K562 (cell line): ENCODE measurements at regions not wholly inside any gene's neighbourhood (a gene's known extent, or its start where the extent isn't known, plus 50 kb on each side); places are given as distances from the start of the nearest gene placed in this dataset.

Experiments
- MYBL2 ChIP-seq, 2 experiments: fragments of 450-650 bp in 1 of 2; sonication (generic) in 1 of 2; formaldehyde crosslinking in 1 of 2; IDR thresholded peaks; 2 replicates each; pipeline versions ENCODE4 v1.6.1 to v1.8.1; 2017 to 2022; ENCODE audit warnings: borderline replicate concordance in 1 of 2, inconsistent platforms in 1 of 2, low read depth in 1 of 2, mild to moderate bottlenecking in 1 of 2, missing genetic modification reagents in 1 of 2, moderate library complexity in 1 of 2
- NEUROD1 ChIP-seq: fragments of 150-350 bp; IDR thresholded peaks from 2 replicates; pipeline ENCODE4 v1.6.1; 2014; ENCODE audit warnings: borderline replicate concordance, low read length, low read depth; ENCODE audit not compliant: partially characterized antibody
- NONO ChIP-seq, 2 experiments: fragments of 200-400 bp in 1 of 2; fragments of 450-650 bp in 1 of 2; formaldehyde crosslinking in 1 of 2; IDR thresholded peaks; 2 replicates each; pipeline ENCODE4 v1.6.1; 2017; ENCODE audit warnings: low read depth in 2 of 2, mild to moderate bottlenecking in 2 of 2, moderate library complexity in 2 of 2, low read length in 1 of 2
- NR0B1 ChIP-seq: fragments of 450-650 bp; IDR thresholded peaks from one replicate; pipeline ENCODE4 v1.6.1; 2018; ENCODE audit warnings: mild to moderate bottlenecking, moderate library complexity; ENCODE audit not compliant: partially characterized antibody
- OTX1 ChIP-seq: fragments of 450-650 bp; formaldehyde crosslinking; IDR thresholded peaks from 2 replicates; pipeline ENCODE4 v1.4.0; 2022; ENCODE audit warnings: mild to moderate bottlenecking
- RCOR1 ChIP-seq, 2 experiments: IDR thresholded peaks; 2 replicates each; pipeline ENCODE4 v1.6.1; 2012; ENCODE audit warnings: low read depth in 2 of 2, low read length in 2 of 2, borderline replicate concordance in 1 of 2, improper control_type of control experiment in 1 of 2
- SMARCC2 ChIP-seq: fragments of 450-650 bp; IDR thresholded peaks from 2 replicates; pipeline ENCODE4 v1.6.1; 2017; ENCODE audit warnings: antibody characterized with exemption, moderate library complexity, mild to moderate bottlenecking, low read depth
- STAT5A ChIP-seq: IDR thresholded peaks from 2 replicates; pipeline ENCODE4 v1.6.1; 2012; ENCODE audit warnings: low read length, inconsistent platforms, borderline replicate concordance
- TBP ChIP-seq: optimal IDR thresholded peaks from 2 replicates; pipeline ENCODE3; 2011; ENCODE audit warnings: low read depth, low read length, improper control_type of control experiment
- TGIF2 ChIP-seq: sonication (generic); formaldehyde crosslinking; IDR thresholded peaks from 2 replicates; pipeline ENCODE4 v1.8.1; 2022; ENCODE audit warnings: mild to moderate bottlenecking, missing genetic modification reagents, moderate library complexity
- ZBTB40 ChIP-seq, 2 experiments: fragments of 450-650 bp in 1 of 2; sonication (generic) in 1 of 2; formaldehyde crosslinking in 1 of 2; IDR thresholded peaks; 2 replicates each; pipeline versions ENCODE4 v1.7.1 to v1.9.0; 2016 to 2022; ENCODE audit warnings: inconsistent platforms in 1 of 2, mild to moderate bottlenecking in 1 of 2, missing genetic modification reagents in 1 of 2
- ZEB2 ChIP-seq: fragments of 450-650 bp; IDR thresholded peaks from 2 replicates; pipeline ENCODE4 v1.6.1; 2016
- ZNF175 ChIP-seq: fragments of 200-800 bp; sonication (Bioruptor generic); IDR thresholded peaks from 2 replicates; pipeline ENCODE4 v1.6.1; 2016; ENCODE audit warnings: low read depth, mild to moderate bottlenecking, missing genetic modification characterization, missing compliant biosample characterization
- ZNF23 ChIP-seq: fragments of 250-450 bp; sonication (Bioruptor Pico); IDR thresholded peaks from 2 replicates; pipeline ENCODE4 v1.4.0; 2020; ENCODE audit warnings: mild to moderate bottlenecking
- ZNF41 ChIP-seq: fragments of 250-450 bp; sonication (Bioruptor Pico); conservative IDR thresholded peaks from 2 replicates; pipeline ENCODE4 v1.4.0; 2020; ENCODE audit warnings: mild to moderate bottlenecking
- ZNF696 ChIP-seq: fragments of 250-450 bp; sonication (Bioruptor Pico); conservative IDR thresholded peaks from 2 replicates; pipeline ENCODE4 v1.4.0; 2020; ENCODE audit warnings: mild to moderate bottlenecking, moderate library complexity

DNA sequence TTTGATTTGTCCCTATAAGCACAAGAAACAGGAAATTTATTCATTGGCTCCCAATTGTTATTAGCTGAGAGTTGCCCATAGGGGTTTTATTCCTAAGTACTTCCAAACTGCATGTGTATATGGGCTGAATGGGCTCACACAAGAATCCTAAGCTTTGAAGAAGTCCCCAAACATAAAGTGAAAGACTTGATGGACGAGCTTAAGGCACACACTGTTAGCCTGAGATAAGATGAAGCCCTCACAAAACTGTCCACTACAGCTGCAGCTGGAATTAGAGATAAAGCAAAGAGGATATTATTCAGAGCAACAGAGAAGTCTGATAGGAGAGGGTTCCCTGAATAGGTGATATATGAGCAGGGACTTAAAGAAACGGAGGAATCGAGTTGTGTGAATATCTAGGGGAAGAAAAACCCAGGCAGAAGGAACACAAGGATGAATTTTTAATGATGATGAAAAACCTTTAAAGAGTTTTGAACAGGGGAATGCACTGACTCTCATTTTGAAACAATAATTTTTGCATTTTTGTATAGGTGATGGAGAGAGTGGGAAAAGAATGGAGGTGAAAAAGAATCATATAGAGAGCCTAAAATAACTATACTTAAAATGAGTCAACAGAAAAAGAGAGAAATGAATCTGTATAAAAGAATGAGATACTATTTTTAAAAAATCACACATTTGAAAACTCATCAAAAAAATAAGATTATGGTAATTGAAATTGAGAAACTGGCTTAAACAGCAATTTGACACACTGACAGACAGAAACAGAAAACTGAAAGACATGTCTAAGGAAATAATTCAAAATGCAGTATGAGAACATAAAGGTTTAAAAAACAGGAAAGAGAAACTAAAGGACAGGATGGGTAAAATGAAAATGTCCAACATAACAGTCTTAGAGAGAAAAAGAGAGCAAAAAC is 133.6 kb upstream of the POGK start (continued):
- TF ChIP-seq NR0B1, result no peak
- TF ChIP-seq ZBTB40 (IDR thresholded peaks at IDR 0.05), result no peak
- no peak for TF ChIP-seq ZBTB40 (CRISPR knock-in tag; IDR thresholded peaks at IDR 0.05)
- TF ChIP-seq OTX1 (CRISPR knock-in tag), result no peak
- peak; percentile 97 for TF ChIP-seq NEUROD1
- peak; percentile 40; the same call in 1 of the 2 replicates for TF ChIP-seq MYBL2 (IDR thresholded peaks at IDR 0.05; ENCODE audit: low read depth)
- no peak for TF ChIP-seq MYBL2 (CRISPR knock-in tag; IDR thresholded peaks at IDR 0.05; ENCODE audit: borderline replicate concordance)
- 0 out of 2 replicates have a peak, but pooled peaks have one; percentile 10 for TF ChIP-seq ZNF41 (CRISPR knock-in tag)
- TF ChIP-seq ZNF23 (CRISPR knock-in tag), result no peak
- peak; percentile 84 for TF ChIP-seq ZEB2
- TF ChIP-seq ZNF696 (CRISPR knock-in tag), result no peak
- peak; percentile 94 for TF ChIP-seq ZNF175 (CRISPR knock-in tag)
- peak; percentile 99 for TF ChIP-seq STAT5A
- TF ChIP-seq NONO (IDR thresholded peaks at IDR 0.05; ENCODE audit: low read depth in 2 of 2, low read length in 1 of 2), result peak in 1 of 2 experiments; percentile 96; a peak in 2 of 4 replicates
- peak; percentile 100 for TF ChIP-seq SMARCC2
- peak; percentile 84 to 97; a peak in 3 of 4 replicates for TF ChIP-seq RCOR1 (IDR thresholded peaks at IDR 0.05; ENCODE audit: borderline replicate concordance in 1 of 2, low read depth in 2 of 2, low read length in 2 of 2)
- no peak for TF ChIP-seq TGIF2 (CRISPR knock-in tag)
- peak; percentile 36 for TF ChIP-seq TBP
